GM23338 (cell line): ENCODE measurements at regions not wholly inside any gene's neighbourhood (a gene's known extent, or its start where the extent isn't known, plus 50 kb on each side); places are given as distances from the start of the nearest gene placed in this dataset.

ENCODE experiments used
- ATAC-seq: fragments of 200-7000 bp; cut with Tn5 transposase; 3 replicates; pipeline ENCODE4 v1.9.1; 2020
- DNase-seq: peaks from one replicate; pipeline ENCODE4 v3.0.0-alpha.2; 2015; ENCODE audit warnings: low spot score
- H2AFZ ChIP-seq: fragments of 200-600 bp; sonication (generic); 2 replicates; pipeline ENCODE4 v1.8.0; 2016; ENCODE audit warnings: antibody characterized with exemption, mild to moderate bottlenecking, moderate library complexity
- H3F3A ChIP-seq: fragments of 200-600 bp; sonication (generic); replicated peaks from 2 replicates; pipeline ENCODE4 v1.8.0; 2017; ENCODE audit warnings: antibody characterized with exemption, mixed run types, low read depth
- H3K27ac ChIP-seq: fragments of 200-600 bp; sonication (generic); 2 replicates; pipeline ENCODE4 v1.6.1; 2016; ENCODE audit warnings: low read depth
- H3K27me3 ChIP-seq: fragments of 200-600 bp; sonication (generic); 2 replicates; pipeline ENCODE4 v1.8.0; 2016; ENCODE audit warnings: mild to moderate bottlenecking, mixed run types, moderate library complexity; ENCODE audit not compliant: insufficient read depth
- H3K36me3 ChIP-seq: fragments of 200-600 bp; sonication (generic); 2 replicates; pipeline ENCODE4 v1.8.0; 2016; ENCODE audit warnings: mild to moderate bottlenecking; ENCODE audit not compliant: insufficient read depth
- H3K4me1 ChIP-seq: fragments of 200-600 bp; sonication (generic); 2 replicates; pipeline ENCODE4 v1.8.0; 2016; ENCODE audit warnings: mild to moderate bottlenecking, moderate library complexity; ENCODE audit not compliant: insufficient read depth
- H3K4me2 ChIP-seq: fragments of 200-600 bp; sonication (generic); 2 replicates; pipeline ENCODE4 v1.7.1; 2017; ENCODE audit warnings: mixed run types
- H3K4me3 ChIP-seq: fragments of 200-600 bp; sonication (generic); 2 replicates; pipeline ENCODE4 v1.6.1; 2016; ENCODE audit warnings: mixed run types
- H3K79me2 ChIP-seq: fragments of 200-600 bp; sonication (generic); replicated peaks from 2 replicates; pipeline ENCODE4 v1.8.0; 2017; ENCODE audit warnings: mild to moderate bottlenecking; ENCODE audit not compliant: insufficient read depth
- H3K9me2 ChIP-seq: fragments of 200-600 bp; sonication (generic); 2 replicates; pipeline ENCODE4 v1.8.0; 2017; ENCODE audit not compliant: insufficient read depth
- H4K20me1 ChIP-seq: fragments of 200-600 bp; sonication (generic); replicated peaks from 2 replicates; pipeline ENCODE4 v1.8.0; 2017; ENCODE audit warnings: mild to moderate bottlenecking; ENCODE audit not compliant: insufficient read depth
- H3K27ac Mint-ChIP-seq: 2 replicates; pipeline ENCODE4 v1.8.0; 2020; ENCODE audit warnings: inconsistent platforms, mild to moderate bottlenecking, moderate library complexity, mixed read lengths
- H3K27me3 Mint-ChIP-seq: 3 replicates; pipeline ENCODE4 v1.8.0; 2022; ENCODE audit warnings: low read depth, mild to moderate bottlenecking, moderate library complexity, mixed read lengths, inconsistent platforms; ENCODE audit not compliant: insufficient read depth, poor library complexity
- H3K36me3 Mint-ChIP-seq: 3 replicates; pipeline ENCODE4 v1.8.0; 2021; ENCODE audit warnings: low read depth, mild to moderate bottlenecking, inconsistent platforms, moderate library complexity, mixed read lengths
- H3K4me1 Mint-ChIP-seq: 3 replicates; pipeline ENCODE4 v1.8.0; 2020; ENCODE audit warnings: mild to moderate bottlenecking, inconsistent platforms, mixed read lengths
- H3K4me3 Mint-ChIP-seq: 3 replicates; pipeline ENCODE4 v1.8.0; 2021; ENCODE audit warnings: moderate library complexity, mild to moderate bottlenecking, inconsistent platforms, mixed read lengths
- H3K9me3 Mint-ChIP-seq: 3 replicates; pipeline ENCODE4 v1.8.0; 2020; ENCODE audit warnings: moderate library complexity, mild to moderate bottlenecking, inconsistent platforms, mixed read lengths
- CREB1 ChIP-seq: fragments of 250-450 bp; sonication (Bioruptor Pico); IDR thresholded peaks from 2 replicates; pipeline ENCODE4 v1.5.0; 2020; ENCODE audit warnings: low read depth, mild to moderate bottlenecking, moderate library complexity
- ETS1 ChIP-seq: IDR thresholded peaks from 2 replicates; pipeline ENCODE4 v1.6.1; 2016; ENCODE audit warnings: antibody characterized with exemption
- EZH2 ChIP-seq: fragments of 200-600 bp; sonication (generic); IDR thresholded peaks from one replicate; pipeline ENCODE4 v1.8.0; 2017; ENCODE audit warnings: antibody characterized with exemption, mild to moderate bottlenecking, low read depth; ENCODE audit not compliant: unreplicated experiment
- NANOG ChIP-seq: IDR thresholded peaks from 2 replicates; pipeline ENCODE4 v1.6.1; 2016; ENCODE audit warnings: antibody characterized with exemption, borderline replicate concordance
- POLR2AphosphoS5 ChIP-seq: IDR thresholded peaks from 2 replicates; pipeline ENCODE4 v1.6.1; 2016; ENCODE audit warnings: antibody characterized with exemption, low read depth
- REST ChIP-seq: IDR thresholded peaks from one replicate; pipeline ENCODE4 v1.6.1; 2018; ENCODE audit warnings: antibody characterized with exemption; ENCODE audit not compliant: unreplicated experiment
- STAT1 ChIP-seq: IDR thresholded peaks from one replicate; pipeline ENCODE4 v1.6.1; 2016; ENCODE audit warnings: antibody characterized with exemption; ENCODE audit not compliant: unreplicated experiment
- ZNF331 ChIP-seq: fragments of 250-450 bp; sonication (Bioruptor Pico); IDR thresholded peaks from 2 replicates; pipeline ENCODE4 v1.5.0; 2020; ENCODE audit warnings: low read depth, mild to moderate bottlenecking, moderate library complexity
- TF ChIP-seq, protein P1 (sequence below): fragments of 250-450 bp; sonication (Bioruptor Pico); IDR thresholded peaks from 2 replicates; pipeline ENCODE4 v1.5.0; 2020; ENCODE audit warnings: mild to moderate bottlenecking, moderate library complexity
- TF ChIP-seq, protein P2 (sequence below), 2 experiments: fragments of 200-600 bp in 1 of 2; sonication (generic) in 1 of 2; conservative IDR thresholded peaks; 2 replicates each; pipeline versions ENCODE4 v1.5.1 to v1.6.1; 2016 to 2017; ENCODE audit warnings: antibody characterized with exemption in 2 of 2, low read depth in 2 of 2, mild to moderate bottlenecking in 2 of 2, moderate library complexity in 1 of 2

- TF ChIP-seq, protein P1, sequence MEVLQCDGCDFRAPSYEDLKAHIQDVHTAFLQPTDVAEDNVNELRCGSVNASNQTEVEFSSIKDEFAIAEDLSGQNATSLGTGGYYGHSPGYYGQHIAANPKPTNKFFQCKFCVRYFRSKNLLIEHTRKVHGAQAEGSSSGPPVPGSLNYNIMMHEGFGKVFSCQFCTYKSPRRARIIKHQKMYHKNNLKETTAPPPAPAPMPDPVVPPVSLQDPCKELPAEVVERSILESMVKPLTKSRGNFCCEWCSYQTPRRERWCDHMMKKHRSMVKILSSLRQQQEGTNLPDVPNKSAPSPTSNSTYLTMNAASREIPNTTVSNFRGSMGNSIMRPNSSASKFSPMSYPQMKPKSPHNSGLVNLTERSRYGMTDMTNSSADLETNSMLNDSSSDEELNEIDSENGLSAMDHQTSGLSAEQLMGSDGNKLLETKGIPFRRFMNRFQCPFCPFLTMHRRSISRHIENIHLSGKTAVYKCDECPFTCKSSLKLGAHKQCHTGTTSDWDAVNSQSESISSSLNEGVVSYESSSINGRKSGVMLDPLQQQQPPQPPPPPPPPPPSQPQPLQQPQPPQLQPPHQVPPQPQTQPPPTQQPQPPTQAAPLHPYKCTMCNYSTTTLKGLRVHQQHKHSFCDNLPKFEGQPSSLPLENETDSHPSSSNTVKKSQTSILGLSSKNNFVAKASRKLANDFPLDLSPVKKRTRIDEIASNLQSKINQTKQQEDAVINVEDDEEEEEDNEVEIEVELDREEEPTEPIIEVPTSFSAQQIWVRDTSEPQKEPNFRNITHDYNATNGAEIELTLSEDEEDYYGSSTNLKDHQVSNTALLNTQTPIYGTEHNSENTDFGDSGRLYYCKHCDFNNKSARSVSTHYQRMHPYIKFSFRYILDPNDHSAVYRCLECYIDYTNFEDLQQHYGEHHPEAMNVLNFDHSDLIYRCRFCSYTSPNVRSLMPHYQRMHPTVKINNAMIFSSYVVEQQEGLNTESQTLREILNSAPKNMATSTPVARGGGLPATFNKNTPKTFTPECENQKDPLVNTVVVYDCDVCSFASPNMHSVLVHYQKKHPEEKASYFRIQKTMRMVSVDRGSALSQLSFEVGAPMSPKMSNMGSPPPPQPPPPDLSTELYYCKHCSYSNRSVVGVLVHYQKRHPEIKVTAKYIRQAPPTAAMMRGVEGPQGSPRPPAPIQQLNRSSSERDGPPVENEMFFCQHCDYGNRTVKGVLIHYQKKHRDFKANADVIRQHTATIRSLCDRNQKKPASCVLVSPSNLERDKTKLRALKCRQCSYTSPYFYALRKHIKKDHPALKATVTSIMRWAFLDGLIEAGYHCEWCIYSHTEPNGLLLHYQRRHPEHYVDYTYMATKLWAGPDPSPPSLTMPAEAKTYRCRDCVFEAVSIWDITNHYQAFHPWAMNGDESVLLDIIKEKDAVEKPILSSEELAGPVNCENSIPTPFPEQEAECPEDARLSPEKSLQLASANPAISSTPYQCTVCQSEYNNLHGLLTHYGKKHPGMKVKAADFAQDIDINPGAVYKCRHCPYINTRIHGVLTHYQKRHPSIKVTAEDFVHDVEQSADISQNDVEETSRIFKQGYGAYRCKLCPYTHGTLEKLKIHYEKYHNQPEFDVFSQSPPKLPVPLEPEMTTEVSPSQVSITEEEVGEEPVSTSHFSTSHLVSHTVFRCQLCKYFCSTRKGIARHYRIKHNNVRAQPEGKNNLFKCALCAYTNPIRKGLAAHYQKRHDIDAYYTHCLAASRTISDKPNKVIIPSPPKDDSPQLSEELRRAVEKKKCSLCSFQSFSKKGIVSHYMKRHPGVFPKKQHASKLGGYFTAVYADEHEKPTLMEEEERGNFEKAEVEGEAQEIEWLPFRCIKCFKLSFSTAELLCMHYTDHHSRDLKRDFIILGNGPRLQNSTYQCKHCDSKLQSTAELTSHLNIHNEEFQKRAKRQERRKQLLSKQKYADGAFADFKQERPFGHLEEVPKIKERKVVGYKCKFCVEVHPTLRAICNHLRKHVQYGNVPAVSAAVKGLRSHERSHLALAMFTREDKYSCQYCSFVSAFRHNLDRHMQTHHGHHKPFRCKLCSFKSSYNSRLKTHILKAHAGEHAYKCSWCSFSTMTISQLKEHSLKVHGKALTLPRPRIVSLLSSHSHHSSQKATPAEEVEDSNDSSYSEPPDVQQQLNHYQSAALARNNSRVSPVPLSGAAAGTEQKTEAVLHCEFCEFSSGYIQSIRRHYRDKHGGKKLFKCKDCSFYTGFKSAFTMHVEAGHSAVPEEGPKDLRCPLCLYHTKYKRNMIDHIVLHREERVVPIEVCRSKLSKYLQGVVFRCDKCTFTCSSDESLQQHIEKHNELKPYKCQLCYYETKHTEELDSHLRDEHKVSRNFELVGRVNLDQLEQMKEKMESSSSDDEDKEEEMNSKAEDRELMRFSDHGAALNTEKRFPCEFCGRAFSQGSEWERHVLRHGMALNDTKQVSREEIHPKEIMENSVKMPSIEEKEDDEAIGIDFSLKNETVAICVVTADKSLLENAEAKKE (CRISPR knock-in tag), result no peak
- no peak for TF ChIP-seq NANOG
Measured at GRCh38 chr4:34043131-34043530, 2201.2 kb downstream of the ARAP2 start (continued).

DNA sequence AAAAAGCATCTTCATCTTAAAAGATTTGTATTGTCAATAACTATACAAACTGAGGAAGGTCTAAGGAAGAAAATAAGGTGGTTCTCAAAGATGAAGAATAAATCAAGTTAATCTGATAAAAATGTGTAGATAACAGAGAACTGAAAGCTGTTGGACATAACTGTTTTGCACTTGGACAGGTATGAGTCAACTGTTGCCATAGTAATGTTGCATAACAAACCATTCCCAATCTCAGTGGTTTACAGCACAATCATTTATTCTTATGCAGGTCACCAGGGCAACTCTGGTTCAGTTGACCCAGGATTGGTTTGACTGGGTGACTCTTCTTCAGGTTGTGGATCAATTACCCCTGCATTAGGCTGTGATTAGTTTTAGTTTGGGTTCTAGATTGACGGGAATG is 2197.7 kb downstream of the ARAP2 start:
- no peak for ATAC-seq
- Mint-ChIP-seq H3K9me3 (no peaks in the 10 kb centered on the region), H3K27ac (no peak overlapping the region), H3K4me1 (peaks cover 7% of the 10 kb centered on the region; the same call in 2 of the 3 replicates), H3K4me3 (no peak overlapping the region), H3K27me3 (no peaks in the 10 kb centered on the region), H3K36me3 (no peaks in the 10 kb centered on the region)
- Histone ChIP-seq H4K20me1 (no peaks in the 10 kb centered on the region), H3K4me1 (peaks cover 7% of the 10 kb centered on the region), H3K9me2 (no peaks in the 10 kb centered on the region), H2AFZ (no peak overlapping the region; the same call in 1 of the 2 replicates), H3K79me2 (no peaks in the 10 kb centered on the region), H3K4me2 (no peak overlapping the region), H3K36me3 (no peaks in the 10 kb centered on the region), H3K4me3 (no peak overlapping the region), H3K27ac (no peak overlapping the region), H3K27me3 (no peaks in the 10 kb centered on the region), H3F3A (no peaks in the 10 kb centered on the region)
- no peak for DNase-seq
- TF ChIP-seq REST (no peak), EZH2 (no peak), ZNF331 (CRISPR knock-in tag) (no peak), ETS1 (no peak), CREB1 (CRISPR knock-in tag) (no peak), STAT1 (no peak), POLR2AphosphoS5 (no peak)
- TF ChIP-seq, protein P2, sequence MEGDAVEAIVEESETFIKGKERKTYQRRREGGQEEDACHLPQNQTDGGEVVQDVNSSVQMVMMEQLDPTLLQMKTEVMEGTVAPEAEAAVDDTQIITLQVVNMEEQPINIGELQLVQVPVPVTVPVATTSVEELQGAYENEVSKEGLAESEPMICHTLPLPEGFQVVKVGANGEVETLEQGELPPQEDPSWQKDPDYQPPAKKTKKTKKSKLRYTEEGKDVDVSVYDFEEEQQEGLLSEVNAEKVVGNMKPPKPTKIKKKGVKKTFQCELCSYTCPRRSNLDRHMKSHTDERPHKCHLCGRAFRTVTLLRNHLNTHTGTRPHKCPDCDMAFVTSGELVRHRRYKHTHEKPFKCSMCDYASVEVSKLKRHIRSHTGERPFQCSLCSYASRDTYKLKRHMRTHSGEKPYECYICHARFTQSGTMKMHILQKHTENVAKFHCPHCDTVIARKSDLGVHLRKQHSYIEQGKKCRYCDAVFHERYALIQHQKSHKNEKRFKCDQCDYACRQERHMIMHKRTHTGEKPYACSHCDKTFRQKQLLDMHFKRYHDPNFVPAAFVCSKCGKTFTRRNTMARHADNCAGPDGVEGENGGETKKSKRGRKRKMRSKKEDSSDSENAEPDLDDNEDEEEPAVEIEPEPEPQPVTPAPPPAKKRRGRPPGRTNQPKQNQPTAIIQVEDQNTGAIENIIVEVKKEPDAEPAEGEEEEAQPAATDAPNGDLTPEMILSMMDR (conservative IDR thresholded peaks at IDR 0.05; ENCODE audit: low read depth in 2 of 2), result no peak
